ENCODE measurements at regions not wholly inside any gene's neighbourhood (a gene's known extent, or its start where the extent isn't known, plus 50 kb on each side); places are given as distances from the start of the nearest gene placed in this dataset.

DNA sequence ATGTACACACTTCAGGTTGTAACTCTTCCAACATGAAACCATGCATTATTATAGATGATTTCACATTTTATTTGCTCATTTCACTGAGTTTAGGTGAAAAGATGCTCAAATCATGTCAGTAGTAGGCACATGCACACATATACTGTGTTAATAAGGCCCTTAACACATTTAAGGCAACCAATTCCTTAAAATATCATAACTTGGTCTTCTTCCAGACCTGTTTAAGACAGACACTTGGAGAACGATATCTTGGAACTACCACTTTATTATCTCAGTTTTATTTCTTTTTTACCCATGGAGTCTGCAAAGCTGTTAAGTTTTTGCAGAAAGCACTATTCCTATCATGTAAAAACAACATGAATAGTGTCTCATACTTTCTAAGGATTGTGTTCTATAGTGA lies 395.2 kb upstream of the MIR17HG start:
- TF ChIP-seq, protein P1, sequence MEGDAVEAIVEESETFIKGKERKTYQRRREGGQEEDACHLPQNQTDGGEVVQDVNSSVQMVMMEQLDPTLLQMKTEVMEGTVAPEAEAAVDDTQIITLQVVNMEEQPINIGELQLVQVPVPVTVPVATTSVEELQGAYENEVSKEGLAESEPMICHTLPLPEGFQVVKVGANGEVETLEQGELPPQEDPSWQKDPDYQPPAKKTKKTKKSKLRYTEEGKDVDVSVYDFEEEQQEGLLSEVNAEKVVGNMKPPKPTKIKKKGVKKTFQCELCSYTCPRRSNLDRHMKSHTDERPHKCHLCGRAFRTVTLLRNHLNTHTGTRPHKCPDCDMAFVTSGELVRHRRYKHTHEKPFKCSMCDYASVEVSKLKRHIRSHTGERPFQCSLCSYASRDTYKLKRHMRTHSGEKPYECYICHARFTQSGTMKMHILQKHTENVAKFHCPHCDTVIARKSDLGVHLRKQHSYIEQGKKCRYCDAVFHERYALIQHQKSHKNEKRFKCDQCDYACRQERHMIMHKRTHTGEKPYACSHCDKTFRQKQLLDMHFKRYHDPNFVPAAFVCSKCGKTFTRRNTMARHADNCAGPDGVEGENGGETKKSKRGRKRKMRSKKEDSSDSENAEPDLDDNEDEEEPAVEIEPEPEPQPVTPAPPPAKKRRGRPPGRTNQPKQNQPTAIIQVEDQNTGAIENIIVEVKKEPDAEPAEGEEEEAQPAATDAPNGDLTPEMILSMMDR (IDR thresholded peaks at IDR 0.05), result no peak
- TF ChIP-seq POLR2A (IDR thresholded peaks at IDR 0.05), result no peak
- no peak for TF ChIP-seq POLR2AphosphoS5 (IDR thresholded peaks at IDR 0.05)

DNA sequence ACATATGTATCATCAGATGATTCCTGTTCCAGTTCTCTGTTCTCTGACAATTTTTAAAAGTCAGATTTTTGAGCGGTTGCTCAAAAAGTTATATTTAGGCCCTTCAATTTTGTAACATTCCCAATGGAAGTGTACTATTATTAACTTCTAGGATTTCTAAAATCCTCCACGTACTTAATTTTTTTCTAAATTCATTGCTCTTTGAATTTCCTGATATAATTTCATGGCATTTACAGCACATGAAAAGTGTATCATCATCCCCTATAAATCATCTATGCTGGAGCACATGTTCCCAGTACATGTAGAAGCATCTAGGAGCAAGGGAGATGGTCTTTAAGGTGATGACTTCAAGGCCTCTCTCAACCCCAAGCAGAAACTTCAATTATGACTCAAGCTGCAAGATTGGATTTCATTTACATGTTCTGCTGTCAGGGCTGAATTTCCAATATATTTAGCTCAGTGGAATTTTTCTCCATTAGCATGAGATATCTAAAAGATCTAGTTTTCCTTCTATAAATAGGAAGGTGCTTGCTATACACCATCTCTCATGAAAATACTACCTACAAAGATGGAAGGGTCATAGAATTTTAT lies 392.8 kb upstream of the MIR17HG start:
- H3K27me3 ChIP-seq, result no peaks in the 10 kb centered on the region
- H3K9me3 ChIP-seq, result no peaks in the 10 kb centered on the region
- H3K36me3 ChIP-seq, result no peaks in the 10 kb centered on the region
- TF ChIP-seq POLR2A (IDR thresholded peaks at IDR 0.05), result no peak
- TF ChIP-seq, protein P1 (IDR thresholded peaks at IDR 0.05), result no peak
- no peak for TF ChIP-seq POLR2AphosphoS5 (IDR thresholded peaks at IDR 0.05)
- intact Hi-C loops (cut with DNase I; ENCODE audit: low total_unique reads), result no loop called here
- no peak overlapping the region for H3K27ac ChIP-seq
- no peak overlapping the region for H3K4me3 ChIP-seq
- DNase-seq (ENCODE audit: low spot score in 2 of 2), result no peak
- H3K4me1 ChIP-seq, result no peaks in the 10 kb centered on the region

More for the DNA sequence above, 395.2 kb upstream of the MIR17HG start:
- intact Hi-C loops (cut with DNase I; ENCODE audit: low total_unique reads), result no loop called here
- H3K27ac ChIP-seq, result no peak overlapping the region
- H3K36me3 ChIP-seq, result no peaks in the 10 kb centered on the region
- no peak for DNase-seq (ENCODE audit: low spot score in 2 of 2)
- H3K4me1 ChIP-seq, result no peaks in the 10 kb centered on the region
- no peak overlapping the region for H3K4me3 ChIP-seq
- H3K27me3 ChIP-seq, result no peaks in the 10 kb centered on the region
- peaks cover 0 to 15% of the 10 kb centered on the region in 2 donors for H3K9me3 ChIP-seq

DNA sequence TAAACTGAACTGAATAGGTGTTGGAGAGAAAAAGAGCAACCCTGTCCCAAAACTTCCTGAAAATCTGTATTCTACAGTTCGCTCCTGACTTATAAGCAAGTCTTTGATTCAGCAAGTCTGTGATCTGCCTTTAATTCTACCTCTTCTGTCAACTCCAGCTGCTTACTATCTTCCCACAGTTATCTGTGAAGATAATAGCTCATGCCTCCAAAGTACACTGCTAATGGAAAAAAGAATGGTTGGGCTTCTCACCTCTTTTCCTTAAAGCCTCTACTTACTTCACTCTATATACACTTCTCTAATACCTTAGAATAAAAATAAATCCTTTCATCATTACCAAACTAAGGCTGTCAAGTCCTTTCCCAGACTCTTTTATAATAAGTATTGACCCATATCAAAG lies 391.5 kb upstream of the MIR17HG start:
- TF ChIP-seq, protein P1 (IDR thresholded peaks at IDR 0.05), result no peak
- TF ChIP-seq POLR2AphosphoS5 (IDR thresholded peaks at IDR 0.05), result no peak
- no peak for TF ChIP-seq POLR2A (IDR thresholded peaks at IDR 0.05)
- no peaks in the 10 kb centered on the region for H3K4me1 ChIP-seq
- no peak overlapping the region for H3K4me3 ChIP-seq
- H3K9me3 ChIP-seq, result no peaks in the 10 kb centered on the region
- intact Hi-C loops (cut with DNase I; ENCODE audit: low total_unique reads), result no loop called here
- no peak for DNase-seq (ENCODE audit: low spot score in 2 of 2)
- H3K27ac ChIP-seq, result no peak overlapping the region
- no peaks in the 10 kb centered on the region for H3K27me3 ChIP-seq
- no peaks in the 10 kb centered on the region for H3K36me3 ChIP-seq

DNA sequence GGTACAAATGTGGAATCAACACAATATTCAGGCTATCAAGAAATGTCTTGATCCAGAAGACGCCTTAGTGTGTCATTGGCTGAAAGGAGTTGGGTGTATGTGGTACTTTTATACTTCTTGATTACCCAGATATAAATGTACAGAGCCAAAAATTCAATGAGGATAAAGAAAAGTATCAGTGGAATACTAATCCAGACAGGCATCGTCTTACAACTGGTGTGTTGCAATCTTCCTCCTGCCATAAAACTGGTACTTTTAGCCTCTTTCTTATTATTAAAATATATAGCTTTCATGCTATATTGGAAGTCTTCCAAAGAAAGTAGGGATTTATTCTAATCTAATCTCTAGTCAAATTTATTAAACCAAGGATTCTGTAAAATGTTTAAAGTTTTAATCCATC lies 388.6 kb upstream of the MIR17HG start:
- no peaks in the 10 kb centered on the region for H3K9me3 ChIP-seq
- no peaks in the 10 kb centered on the region for H3K36me3 ChIP-seq
- no peaks in the 10 kb centered on the region for H3K27me3 ChIP-seq
- no peak overlapping the region for H3K4me3 ChIP-seq
- no peak for DNase-seq (ENCODE audit: low spot score in 2 of 2)
- TF ChIP-seq POLR2AphosphoS5 (IDR thresholded peaks at IDR 0.05), result no peak
- TF ChIP-seq, protein P1 (IDR thresholded peaks at IDR 0.05), result no peak
- no peak for TF ChIP-seq POLR2A (IDR thresholded peaks at IDR 0.05)
- no peaks in the 10 kb centered on the region for H3K4me1 ChIP-seq
- intact Hi-C loops (cut with DNase I; ENCODE audit: low total_unique reads), result no loop called here
- no peak overlapping the region for H3K27ac ChIP-seq

DNA sequence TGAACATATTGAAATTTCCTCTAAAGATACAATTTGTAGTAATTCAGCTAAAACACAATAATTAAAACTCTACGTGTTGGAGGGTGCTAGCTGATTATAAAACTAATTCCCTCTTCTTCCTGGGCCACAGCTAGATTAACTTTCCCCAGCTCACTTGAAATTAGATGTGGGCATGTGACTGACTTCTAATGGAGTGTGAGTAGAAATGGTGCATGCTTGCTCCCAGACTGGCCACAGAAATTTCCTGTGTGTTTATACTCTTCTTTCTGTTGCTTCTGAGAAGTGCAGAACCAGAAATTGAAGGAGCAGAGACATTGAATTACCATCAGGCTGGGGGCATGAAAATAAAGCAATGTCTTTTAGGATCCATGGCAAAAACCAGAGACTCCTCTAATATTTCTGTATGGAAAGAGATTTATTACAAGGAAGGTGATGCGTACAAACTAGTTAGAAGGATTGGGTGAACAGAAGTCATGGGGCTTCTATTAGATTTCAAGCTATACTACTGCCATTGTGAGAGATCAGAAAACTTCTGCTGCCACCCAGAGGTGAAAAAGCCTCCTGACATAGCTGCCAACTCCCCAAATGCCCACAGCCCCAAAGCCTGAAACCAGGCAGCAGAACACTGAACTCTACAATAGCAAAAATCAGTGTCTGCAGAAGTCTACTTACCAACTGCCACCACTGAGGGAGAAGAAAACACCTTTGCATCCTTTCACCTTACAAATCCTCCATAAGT lies 379.2 kb upstream of the MIR17HG start:
- Histone ChIP-seq H3K4me1 (no peaks in the 10 kb centered on the region), H3K27me3 (no peaks in the 10 kb centered on the region), H3K4me3 (no peak overlapping the region), H3K27ac (no peak overlapping the region), H3K36me3 (peaks cover 6% of the 10 kb centered on the region), H3K9me3 (no peaks in the 10 kb centered on the region)
- intact Hi-C loops (cut with DNase I; ENCODE audit: low total_unique reads), result no loop called here
- no peak for TF ChIP-seq POLR2AphosphoS5 (IDR thresholded peaks at IDR 0.05)
- no peak for TF ChIP-seq POLR2A (IDR thresholded peaks at IDR 0.05)
- TF ChIP-seq, protein P1 (IDR thresholded peaks at IDR 0.05), result no peak
- no peak for DNase-seq (ENCODE audit: low spot score in 2 of 2)
